GM23338 (cell line): ENCODE measurements at regions not wholly inside any gene's neighbourhood (a gene's known extent, or its start where the extent isn't known, plus 50 kb on each side); places are given as distances from the start of the nearest gene placed in this dataset.

ENCODE experiments used
- ATAC-seq: fragments of 200-7000 bp; cut with Tn5 transposase; 3 replicates; pipeline ENCODE4 v1.9.1; 2020
- DNase-seq: peaks from one replicate; pipeline ENCODE4 v3.0.0-alpha.2; 2015; ENCODE audit warnings: low spot score
- H2AFZ ChIP-seq: fragments of 200-600 bp; sonication (generic); 2 replicates; pipeline ENCODE4 v1.8.0; 2016; ENCODE audit warnings: antibody characterized with exemption, mild to moderate bottlenecking, moderate library complexity
- H3F3A ChIP-seq: fragments of 200-600 bp; sonication (generic); replicated peaks from 2 replicates; pipeline ENCODE4 v1.8.0; 2017; ENCODE audit warnings: antibody characterized with exemption, mixed run types, low read depth
- H3K27ac ChIP-seq: fragments of 200-600 bp; sonication (generic); 2 replicates; pipeline ENCODE4 v1.6.1; 2016; ENCODE audit warnings: low read depth
- H3K27me3 ChIP-seq: fragments of 200-600 bp; sonication (generic); 2 replicates; pipeline ENCODE4 v1.8.0; 2016; ENCODE audit warnings: mild to moderate bottlenecking, mixed run types, moderate library complexity; ENCODE audit not compliant: insufficient read depth
- H3K36me3 ChIP-seq: fragments of 200-600 bp; sonication (generic); 2 replicates; pipeline ENCODE4 v1.8.0; 2016; ENCODE audit warnings: mild to moderate bottlenecking; ENCODE audit not compliant: insufficient read depth
- H3K4me1 ChIP-seq: fragments of 200-600 bp; sonication (generic); 2 replicates; pipeline ENCODE4 v1.8.0; 2016; ENCODE audit warnings: mild to moderate bottlenecking, moderate library complexity; ENCODE audit not compliant: insufficient read depth
- H3K4me2 ChIP-seq: fragments of 200-600 bp; sonication (generic); 2 replicates; pipeline ENCODE4 v1.7.1; 2017; ENCODE audit warnings: mixed run types
- H3K4me3 ChIP-seq: fragments of 200-600 bp; sonication (generic); 2 replicates; pipeline ENCODE4 v1.6.1; 2016; ENCODE audit warnings: mixed run types
- H3K79me2 ChIP-seq: fragments of 200-600 bp; sonication (generic); replicated peaks from 2 replicates; pipeline ENCODE4 v1.8.0; 2017; ENCODE audit warnings: mild to moderate bottlenecking; ENCODE audit not compliant: insufficient read depth
- H3K9me2 ChIP-seq: fragments of 200-600 bp; sonication (generic); 2 replicates; pipeline ENCODE4 v1.8.0; 2017; ENCODE audit not compliant: insufficient read depth
- H4K20me1 ChIP-seq: fragments of 200-600 bp; sonication (generic); replicated peaks from 2 replicates; pipeline ENCODE4 v1.8.0; 2017; ENCODE audit warnings: mild to moderate bottlenecking; ENCODE audit not compliant: insufficient read depth
- H3K27ac Mint-ChIP-seq: 2 replicates; pipeline ENCODE4 v1.8.0; 2020; ENCODE audit warnings: inconsistent platforms, mild to moderate bottlenecking, moderate library complexity, mixed read lengths
- H3K27me3 Mint-ChIP-seq: 3 replicates; pipeline ENCODE4 v1.8.0; 2022; ENCODE audit warnings: low read depth, mild to moderate bottlenecking, moderate library complexity, mixed read lengths, inconsistent platforms; ENCODE audit not compliant: insufficient read depth, poor library complexity
- H3K36me3 Mint-ChIP-seq: 3 replicates; pipeline ENCODE4 v1.8.0; 2021; ENCODE audit warnings: low read depth, mild to moderate bottlenecking, inconsistent platforms, moderate library complexity, mixed read lengths
- H3K4me1 Mint-ChIP-seq: 3 replicates; pipeline ENCODE4 v1.8.0; 2020; ENCODE audit warnings: mild to moderate bottlenecking, inconsistent platforms, mixed read lengths
- H3K4me3 Mint-ChIP-seq: 3 replicates; pipeline ENCODE4 v1.8.0; 2021; ENCODE audit warnings: moderate library complexity, mild to moderate bottlenecking, inconsistent platforms, mixed read lengths
- H3K9me3 Mint-ChIP-seq: 3 replicates; pipeline ENCODE4 v1.8.0; 2020; ENCODE audit warnings: moderate library complexity, mild to moderate bottlenecking, inconsistent platforms, mixed read lengths
- CREB1 ChIP-seq: fragments of 250-450 bp; sonication (Bioruptor Pico); IDR thresholded peaks from 2 replicates; pipeline ENCODE4 v1.5.0; 2020; ENCODE audit warnings: low read depth, mild to moderate bottlenecking, moderate library complexity
- EZH2 ChIP-seq: fragments of 200-600 bp; sonication (generic); IDR thresholded peaks from one replicate; pipeline ENCODE4 v1.8.0; 2017; ENCODE audit warnings: antibody characterized with exemption, mild to moderate bottlenecking, low read depth; ENCODE audit not compliant: unreplicated experiment
- EZH2phosphoT487 ChIP-seq: fragments of 200-600 bp; sonication (generic); IDR thresholded peaks from one replicate; pipeline ENCODE4 v1.8.1; 2018; ENCODE audit warnings: antibody characterized with exemption; ENCODE audit not compliant: unreplicated experiment
- JUNB ChIP-seq: IDR thresholded peaks from one replicate; pipeline ENCODE4 v1.6.1; 2016; ENCODE audit warnings: antibody characterized with exemption; ENCODE audit not compliant: unreplicated experiment
- NANOG ChIP-seq: IDR thresholded peaks from 2 replicates; pipeline ENCODE4 v1.6.1; 2016; ENCODE audit warnings: antibody characterized with exemption, borderline replicate concordance
- POLR2AphosphoS5 ChIP-seq: IDR thresholded peaks from 2 replicates; pipeline ENCODE4 v1.6.1; 2016; ENCODE audit warnings: antibody characterized with exemption, low read depth
- STAT1 ChIP-seq: IDR thresholded peaks from one replicate; pipeline ENCODE4 v1.6.1; 2016; ENCODE audit warnings: antibody characterized with exemption; ENCODE audit not compliant: unreplicated experiment
- ZNF114 ChIP-seq: fragments of 250-450 bp; sonication (Bioruptor Pico); IDR thresholded peaks from 2 replicates; pipeline ENCODE4 v1.5.0; 2020; ENCODE audit warnings: mild to moderate bottlenecking, moderate library complexity
- ZNF331 ChIP-seq: fragments of 250-450 bp; sonication (Bioruptor Pico); IDR thresholded peaks from 2 replicates; pipeline ENCODE4 v1.5.0; 2020; ENCODE audit warnings: low read depth, mild to moderate bottlenecking, moderate library complexity
- TF ChIP-seq, protein P1 (sequence below): IDR thresholded peaks from 2 replicates; pipeline ENCODE4 v1.6.1; 2016; ENCODE audit warnings: antibody characterized with exemption
- TF ChIP-seq, protein P2 (sequence below): IDR thresholded peaks from one replicate; pipeline ENCODE4 v1.6.1; 2018; ENCODE audit warnings: antibody characterized with exemption; ENCODE audit not compliant: unreplicated experiment
- TF ChIP-seq, protein P3 (sequence below), 2 experiments: fragments of 200-600 bp in 1 of 2; sonication (generic) in 1 of 2; conservative IDR thresholded peaks; 2 replicates each; pipeline versions ENCODE4 v1.5.1 to v1.6.1; 2016 to 2017; ENCODE audit warnings: antibody characterized with exemption in 2 of 2, low read depth in 2 of 2, mild to moderate bottlenecking in 2 of 2, moderate library complexity in 1 of 2
- TF ChIP-seq, protein P4 (sequence below): fragments of 250-450 bp; sonication (Bioruptor Pico); IDR thresholded peaks from 2 replicates; pipeline ENCODE4 v1.5.0; 2020; ENCODE audit warnings: mild to moderate bottlenecking, moderate library complexity

DNA sequence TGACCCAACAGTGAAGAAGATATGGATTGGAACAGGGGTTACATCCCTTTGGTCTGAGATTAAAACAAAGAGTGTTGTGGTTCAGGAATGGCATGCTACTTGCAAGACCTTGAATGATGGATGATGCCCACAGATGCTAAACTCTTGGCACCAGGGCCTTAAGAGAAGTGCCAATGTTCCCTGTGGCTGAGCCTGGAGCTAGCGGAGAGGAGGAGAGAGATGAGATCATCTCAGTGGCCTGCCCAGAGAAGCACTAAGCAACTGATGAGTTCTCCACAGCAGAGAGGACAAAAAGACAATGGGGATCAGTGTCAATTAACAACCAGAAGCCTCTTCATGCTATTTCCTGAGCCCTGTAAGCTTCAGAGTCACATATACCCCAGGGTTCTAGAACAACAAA lies 97.8 kb downstream of the ELAPOR2 start:
- no peak overlapping the region for H2AFZ ChIP-seq
- peaks cover 60% of the 10 kb centered on the region for H3K79me2 ChIP-seq
- H3K27ac ChIP-seq: no peak overlapping the region
- no peak overlapping the region for H3K4me2 ChIP-seq
- TF ChIP-seq POLR2AphosphoS5: no peak
- no peak for TF ChIP-seq EZH2
- no peak for TF ChIP-seq ZNF114
- no peak for TF ChIP-seq CREB1 (CRISPR knock-in tag)
- TF ChIP-seq, protein P1, sequence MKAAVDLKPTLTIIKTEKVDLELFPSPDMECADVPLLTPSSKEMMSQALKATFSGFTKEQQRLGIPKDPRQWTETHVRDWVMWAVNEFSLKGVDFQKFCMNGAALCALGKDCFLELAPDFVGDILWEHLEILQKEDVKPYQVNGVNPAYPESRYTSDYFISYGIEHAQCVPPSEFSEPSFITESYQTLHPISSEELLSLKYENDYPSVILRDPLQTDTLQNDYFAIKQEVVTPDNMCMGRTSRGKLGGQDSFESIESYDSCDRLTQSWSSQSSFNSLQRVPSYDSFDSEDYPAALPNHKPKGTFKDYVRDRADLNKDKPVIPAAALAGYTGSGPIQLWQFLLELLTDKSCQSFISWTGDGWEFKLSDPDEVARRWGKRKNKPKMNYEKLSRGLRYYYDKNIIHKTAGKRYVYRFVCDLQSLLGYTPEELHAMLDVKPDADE: no peak
- TF ChIP-seq, protein P2, sequence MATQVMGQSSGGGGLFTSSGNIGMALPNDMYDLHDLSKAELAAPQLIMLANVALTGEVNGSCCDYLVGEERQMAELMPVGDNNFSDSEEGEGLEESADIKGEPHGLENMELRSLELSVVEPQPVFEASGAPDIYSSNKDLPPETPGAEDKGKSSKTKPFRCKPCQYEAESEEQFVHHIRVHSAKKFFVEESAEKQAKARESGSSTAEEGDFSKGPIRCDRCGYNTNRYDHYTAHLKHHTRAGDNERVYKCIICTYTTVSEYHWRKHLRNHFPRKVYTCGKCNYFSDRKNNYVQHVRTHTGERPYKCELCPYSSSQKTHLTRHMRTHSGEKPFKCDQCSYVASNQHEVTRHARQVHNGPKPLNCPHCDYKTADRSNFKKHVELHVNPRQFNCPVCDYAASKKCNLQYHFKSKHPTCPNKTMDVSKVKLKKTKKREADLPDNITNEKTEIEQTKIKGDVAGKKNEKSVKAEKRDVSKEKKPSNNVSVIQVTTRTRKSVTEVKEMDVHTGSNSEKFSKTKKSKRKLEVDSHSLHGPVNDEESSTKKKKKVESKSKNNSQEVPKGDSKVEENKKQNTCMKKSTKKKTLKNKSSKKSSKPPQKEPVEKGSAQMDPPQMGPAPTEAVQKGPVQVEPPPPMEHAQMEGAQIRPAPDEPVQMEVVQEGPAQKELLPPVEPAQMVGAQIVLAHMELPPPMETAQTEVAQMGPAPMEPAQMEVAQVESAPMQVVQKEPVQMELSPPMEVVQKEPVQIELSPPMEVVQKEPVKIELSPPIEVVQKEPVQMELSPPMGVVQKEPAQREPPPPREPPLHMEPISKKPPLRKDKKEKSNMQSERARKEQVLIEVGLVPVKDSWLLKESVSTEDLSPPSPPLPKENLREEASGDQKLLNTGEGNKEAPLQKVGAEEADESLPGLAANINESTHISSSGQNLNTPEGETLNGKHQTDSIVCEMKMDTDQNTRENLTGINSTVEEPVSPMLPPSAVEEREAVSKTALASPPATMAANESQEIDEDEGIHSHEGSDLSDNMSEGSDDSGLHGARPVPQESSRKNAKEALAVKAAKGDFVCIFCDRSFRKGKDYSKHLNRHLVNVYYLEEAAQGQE: no peak
- TF ChIP-seq JUNB: no peak
- TF ChIP-seq, protein P3, sequence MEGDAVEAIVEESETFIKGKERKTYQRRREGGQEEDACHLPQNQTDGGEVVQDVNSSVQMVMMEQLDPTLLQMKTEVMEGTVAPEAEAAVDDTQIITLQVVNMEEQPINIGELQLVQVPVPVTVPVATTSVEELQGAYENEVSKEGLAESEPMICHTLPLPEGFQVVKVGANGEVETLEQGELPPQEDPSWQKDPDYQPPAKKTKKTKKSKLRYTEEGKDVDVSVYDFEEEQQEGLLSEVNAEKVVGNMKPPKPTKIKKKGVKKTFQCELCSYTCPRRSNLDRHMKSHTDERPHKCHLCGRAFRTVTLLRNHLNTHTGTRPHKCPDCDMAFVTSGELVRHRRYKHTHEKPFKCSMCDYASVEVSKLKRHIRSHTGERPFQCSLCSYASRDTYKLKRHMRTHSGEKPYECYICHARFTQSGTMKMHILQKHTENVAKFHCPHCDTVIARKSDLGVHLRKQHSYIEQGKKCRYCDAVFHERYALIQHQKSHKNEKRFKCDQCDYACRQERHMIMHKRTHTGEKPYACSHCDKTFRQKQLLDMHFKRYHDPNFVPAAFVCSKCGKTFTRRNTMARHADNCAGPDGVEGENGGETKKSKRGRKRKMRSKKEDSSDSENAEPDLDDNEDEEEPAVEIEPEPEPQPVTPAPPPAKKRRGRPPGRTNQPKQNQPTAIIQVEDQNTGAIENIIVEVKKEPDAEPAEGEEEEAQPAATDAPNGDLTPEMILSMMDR (conservative IDR thresholded peaks at IDR 0.05; ENCODE audit: low read depth in 2 of 2): no peak
- no peak for TF ChIP-seq EZH2phosphoT487
- TF ChIP-seq NANOG: no peak
- TF ChIP-seq, protein P4, sequence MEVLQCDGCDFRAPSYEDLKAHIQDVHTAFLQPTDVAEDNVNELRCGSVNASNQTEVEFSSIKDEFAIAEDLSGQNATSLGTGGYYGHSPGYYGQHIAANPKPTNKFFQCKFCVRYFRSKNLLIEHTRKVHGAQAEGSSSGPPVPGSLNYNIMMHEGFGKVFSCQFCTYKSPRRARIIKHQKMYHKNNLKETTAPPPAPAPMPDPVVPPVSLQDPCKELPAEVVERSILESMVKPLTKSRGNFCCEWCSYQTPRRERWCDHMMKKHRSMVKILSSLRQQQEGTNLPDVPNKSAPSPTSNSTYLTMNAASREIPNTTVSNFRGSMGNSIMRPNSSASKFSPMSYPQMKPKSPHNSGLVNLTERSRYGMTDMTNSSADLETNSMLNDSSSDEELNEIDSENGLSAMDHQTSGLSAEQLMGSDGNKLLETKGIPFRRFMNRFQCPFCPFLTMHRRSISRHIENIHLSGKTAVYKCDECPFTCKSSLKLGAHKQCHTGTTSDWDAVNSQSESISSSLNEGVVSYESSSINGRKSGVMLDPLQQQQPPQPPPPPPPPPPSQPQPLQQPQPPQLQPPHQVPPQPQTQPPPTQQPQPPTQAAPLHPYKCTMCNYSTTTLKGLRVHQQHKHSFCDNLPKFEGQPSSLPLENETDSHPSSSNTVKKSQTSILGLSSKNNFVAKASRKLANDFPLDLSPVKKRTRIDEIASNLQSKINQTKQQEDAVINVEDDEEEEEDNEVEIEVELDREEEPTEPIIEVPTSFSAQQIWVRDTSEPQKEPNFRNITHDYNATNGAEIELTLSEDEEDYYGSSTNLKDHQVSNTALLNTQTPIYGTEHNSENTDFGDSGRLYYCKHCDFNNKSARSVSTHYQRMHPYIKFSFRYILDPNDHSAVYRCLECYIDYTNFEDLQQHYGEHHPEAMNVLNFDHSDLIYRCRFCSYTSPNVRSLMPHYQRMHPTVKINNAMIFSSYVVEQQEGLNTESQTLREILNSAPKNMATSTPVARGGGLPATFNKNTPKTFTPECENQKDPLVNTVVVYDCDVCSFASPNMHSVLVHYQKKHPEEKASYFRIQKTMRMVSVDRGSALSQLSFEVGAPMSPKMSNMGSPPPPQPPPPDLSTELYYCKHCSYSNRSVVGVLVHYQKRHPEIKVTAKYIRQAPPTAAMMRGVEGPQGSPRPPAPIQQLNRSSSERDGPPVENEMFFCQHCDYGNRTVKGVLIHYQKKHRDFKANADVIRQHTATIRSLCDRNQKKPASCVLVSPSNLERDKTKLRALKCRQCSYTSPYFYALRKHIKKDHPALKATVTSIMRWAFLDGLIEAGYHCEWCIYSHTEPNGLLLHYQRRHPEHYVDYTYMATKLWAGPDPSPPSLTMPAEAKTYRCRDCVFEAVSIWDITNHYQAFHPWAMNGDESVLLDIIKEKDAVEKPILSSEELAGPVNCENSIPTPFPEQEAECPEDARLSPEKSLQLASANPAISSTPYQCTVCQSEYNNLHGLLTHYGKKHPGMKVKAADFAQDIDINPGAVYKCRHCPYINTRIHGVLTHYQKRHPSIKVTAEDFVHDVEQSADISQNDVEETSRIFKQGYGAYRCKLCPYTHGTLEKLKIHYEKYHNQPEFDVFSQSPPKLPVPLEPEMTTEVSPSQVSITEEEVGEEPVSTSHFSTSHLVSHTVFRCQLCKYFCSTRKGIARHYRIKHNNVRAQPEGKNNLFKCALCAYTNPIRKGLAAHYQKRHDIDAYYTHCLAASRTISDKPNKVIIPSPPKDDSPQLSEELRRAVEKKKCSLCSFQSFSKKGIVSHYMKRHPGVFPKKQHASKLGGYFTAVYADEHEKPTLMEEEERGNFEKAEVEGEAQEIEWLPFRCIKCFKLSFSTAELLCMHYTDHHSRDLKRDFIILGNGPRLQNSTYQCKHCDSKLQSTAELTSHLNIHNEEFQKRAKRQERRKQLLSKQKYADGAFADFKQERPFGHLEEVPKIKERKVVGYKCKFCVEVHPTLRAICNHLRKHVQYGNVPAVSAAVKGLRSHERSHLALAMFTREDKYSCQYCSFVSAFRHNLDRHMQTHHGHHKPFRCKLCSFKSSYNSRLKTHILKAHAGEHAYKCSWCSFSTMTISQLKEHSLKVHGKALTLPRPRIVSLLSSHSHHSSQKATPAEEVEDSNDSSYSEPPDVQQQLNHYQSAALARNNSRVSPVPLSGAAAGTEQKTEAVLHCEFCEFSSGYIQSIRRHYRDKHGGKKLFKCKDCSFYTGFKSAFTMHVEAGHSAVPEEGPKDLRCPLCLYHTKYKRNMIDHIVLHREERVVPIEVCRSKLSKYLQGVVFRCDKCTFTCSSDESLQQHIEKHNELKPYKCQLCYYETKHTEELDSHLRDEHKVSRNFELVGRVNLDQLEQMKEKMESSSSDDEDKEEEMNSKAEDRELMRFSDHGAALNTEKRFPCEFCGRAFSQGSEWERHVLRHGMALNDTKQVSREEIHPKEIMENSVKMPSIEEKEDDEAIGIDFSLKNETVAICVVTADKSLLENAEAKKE (CRISPR knock-in tag): no peak
- TF ChIP-seq ZNF331 (CRISPR knock-in tag): no peak
- no peak for TF ChIP-seq STAT1
- H3K27me3 ChIP-seq: no peaks in the 10 kb centered on the region
- H3K4me1 ChIP-seq: peaks cover 30% of the 10 kb centered on the region
- no peak overlapping the region for H3K4me3 ChIP-seq
- H3K27me3 Mint-ChIP-seq: peaks cover 4% of the 10 kb centered on the region
- H3K4me1 Mint-ChIP-seq: peaks cover 31% of the 10 kb centered on the region
- no peak overlapping the region for H3K27ac Mint-ChIP-seq
- no peaks in the 10 kb centered on the region for H3F3A ChIP-seq
- H3K36me3 Mint-ChIP-seq: peaks cover 19% of the 10 kb centered on the region; the same call in 2 of the 3 replicates
- H3K9me2 ChIP-seq: no peaks in the 10 kb centered on the region
- DNase-seq (no peak), ATAC-seq (no peak)
- no peaks in the 10 kb centered on the region for H3K36me3 ChIP-seq
- H4K20me1 ChIP-seq: no peaks in the 10 kb centered on the region
- H3K4me3 Mint-ChIP-seq: no peak overlapping the region
- H3K9me3 Mint-ChIP-seq: peaks cover 16% of the 10 kb centered on the region
